MCF 10A (cell line): ENCODE measurements at regions not wholly inside any gene's neighbourhood (a gene's known extent, or its start where the extent isn't known, plus 50 kb on each side); places are given as distances from the start of the nearest gene placed in this dataset.
"Not testable (repeated sequence)": the region's sequence is repeated elsewhere in the genome, so short reads cannot be mapped to it uniquely, and the experiment has no call there.

ENCODE experiments used
- BruUV-seq: library from RNA; stranded (reverse); fragments of 400-500 nt; replicated peaks from 2 replicates; lab custom pipeline; 2021; lab: Mats Ljungman, UMichigan
- CTCF ChIA-PET: fragments of 300-600 bp; sonication (Branson Sonifier 250); formaldehyde crosslinking; extraction: SDS; loops from one replicate; lab custom pipeline; 2021; ENCODE audit warnings: antibody characterized with exemption, inconsistent platforms; lab: Yijun Ruan, JAX
- POLR2A ChIA-PET: fragments of 300-600, 350-650 bp; sonication (Branson Sonifier 250); formaldehyde crosslinking; extraction: SDS; loops from one replicate; lab custom pipeline; 2020; ENCODE audit warnings: antibody characterized with exemption, inconsistent platforms; lab: Yijun Ruan, JAX
- DNase-seq: peaks from one replicate; pipeline ENCODE4 v3.0.0-alpha.2; 2018; ENCODE audit not compliant: unreplicated experiment
- H3K27ac Mint-ChIP-seq: one replicate; pipeline ENCODE4 v1.8.0; 2022; ENCODE audit warnings: mild to moderate bottlenecking, low read depth, mixed read lengths; ENCODE audit not compliant: unreplicated experiment
- H3K27me3 Mint-ChIP-seq: one replicate; pipeline ENCODE4 v1.8.0; 2022; ENCODE audit warnings: mixed read lengths; ENCODE audit not compliant: insufficient read depth, unreplicated experiment
- H3K36me3 Mint-ChIP-seq: one replicate; pipeline ENCODE4 v1.8.0; 2022; ENCODE audit warnings: mild to moderate bottlenecking, moderate library complexity, mixed read lengths; ENCODE audit not compliant: insufficient read depth, unreplicated experiment
- H3K4me1 Mint-ChIP-seq: one replicate; pipeline ENCODE4 v1.8.0; 2022; ENCODE audit warnings: mixed read lengths; ENCODE audit not compliant: insufficient read depth, unreplicated experiment
- H3K4me3 Mint-ChIP-seq: one replicate; pipeline ENCODE4 v1.8.0; 2022; ENCODE audit warnings: mild to moderate bottlenecking, moderate library complexity, mixed read lengths; ENCODE audit not compliant: unreplicated experiment
- H3K9me3 Mint-ChIP-seq: one replicate; pipeline ENCODE4 v1.8.0; 2022; ENCODE audit warnings: mixed read lengths; ENCODE audit not compliant: unreplicated experiment
- intact Hi-C: fragments of 100-400 bp; cut with micrococcal nuclease; formaldehyde crosslinking; loops from 2 replicates; pipeline ENCODE4 v1.14.1; 2022
- TF ChIP-seq, protein P1 (sequence below): fragments of 200-600 bp; IDR thresholded peaks from one replicate; pipeline ENCODE4 v1.8.0; 2022; ENCODE audit warnings: antibody characterized with exemption, mild to moderate bottlenecking; ENCODE audit not compliant: unreplicated experiment

DNA sequence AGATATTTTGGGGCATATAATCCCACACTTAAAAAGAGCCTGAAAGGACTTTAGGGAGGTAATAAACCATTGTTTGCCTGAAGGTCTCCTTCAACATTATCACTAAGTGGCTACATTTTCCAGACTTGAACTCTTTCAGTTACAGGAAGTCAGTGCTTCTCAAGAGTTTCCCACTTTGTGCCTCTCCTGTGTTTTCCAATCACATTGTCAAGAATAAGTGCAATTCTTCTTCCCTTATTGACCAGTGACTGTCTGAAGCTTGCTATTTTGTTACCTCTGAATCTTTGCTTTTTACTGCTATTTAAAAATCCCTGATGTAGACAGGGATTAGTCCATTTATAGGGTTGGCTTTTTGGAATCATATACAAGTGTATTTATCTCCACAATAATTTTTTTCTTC, 346.7 kb upstream of the ANKRD30A start:
- TF ChIP-seq, protein P1, sequence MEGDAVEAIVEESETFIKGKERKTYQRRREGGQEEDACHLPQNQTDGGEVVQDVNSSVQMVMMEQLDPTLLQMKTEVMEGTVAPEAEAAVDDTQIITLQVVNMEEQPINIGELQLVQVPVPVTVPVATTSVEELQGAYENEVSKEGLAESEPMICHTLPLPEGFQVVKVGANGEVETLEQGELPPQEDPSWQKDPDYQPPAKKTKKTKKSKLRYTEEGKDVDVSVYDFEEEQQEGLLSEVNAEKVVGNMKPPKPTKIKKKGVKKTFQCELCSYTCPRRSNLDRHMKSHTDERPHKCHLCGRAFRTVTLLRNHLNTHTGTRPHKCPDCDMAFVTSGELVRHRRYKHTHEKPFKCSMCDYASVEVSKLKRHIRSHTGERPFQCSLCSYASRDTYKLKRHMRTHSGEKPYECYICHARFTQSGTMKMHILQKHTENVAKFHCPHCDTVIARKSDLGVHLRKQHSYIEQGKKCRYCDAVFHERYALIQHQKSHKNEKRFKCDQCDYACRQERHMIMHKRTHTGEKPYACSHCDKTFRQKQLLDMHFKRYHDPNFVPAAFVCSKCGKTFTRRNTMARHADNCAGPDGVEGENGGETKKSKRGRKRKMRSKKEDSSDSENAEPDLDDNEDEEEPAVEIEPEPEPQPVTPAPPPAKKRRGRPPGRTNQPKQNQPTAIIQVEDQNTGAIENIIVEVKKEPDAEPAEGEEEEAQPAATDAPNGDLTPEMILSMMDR = no peak
- intact Hi-C loops = loop anchor here (1.0 to 10.0 kb wide), 7 partner anchors 53 to 1654 kb away; partner anchors contain the start of genes CREM and FZD8
- Mint-ChIP-seq H3K4me3 (no peak overlapping the region), H3K9me3 (no peaks in the 10 kb centered on the region), H3K36me3 (no peaks in the 10 kb centered on the region), H3K27me3 (no peaks in the 10 kb centered on the region), H3K4me1 (no peaks in the 10 kb centered on the region), H3K27ac (no peak overlapping the region)
- ChIA-PET CTCF (interaction anchor here (1.0 to 5.2 kb wide), 6 partner anchors 11 to 1199 kb away, joined by 3 to 94 read pairs (median 13); no protein-coding TSS in a partner anchor), POLR2A (interaction anchor here (0.8 to 1.1 kb wide), 4 partner anchors 11 to 1164 kb away, joined by 3 to 4 read pairs (median 3); no protein-coding TSS in a partner anchor)
- DNase-seq = no peak
- BruUV-seq = no TSS peak

DNA sequence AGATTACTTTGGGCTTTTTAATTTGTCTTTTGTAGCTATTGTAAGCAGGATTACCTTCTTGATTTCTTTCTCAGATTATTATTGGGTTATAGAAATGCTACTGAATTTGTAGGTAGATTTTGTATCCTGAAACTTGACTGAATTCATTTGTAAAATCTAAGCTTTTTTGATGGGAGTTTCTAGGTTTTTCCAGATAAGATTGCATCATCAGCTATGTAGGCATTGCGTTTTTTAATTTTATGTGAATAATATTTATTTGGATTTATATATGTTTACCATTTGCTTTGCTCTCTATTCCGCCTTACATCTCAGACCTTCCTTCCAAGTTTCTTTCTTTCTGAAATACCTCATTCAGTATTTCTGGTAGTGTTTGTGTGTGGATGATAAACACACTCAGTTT, 351.7 kb upstream of the ANKRD30A start:
- H3K4me1 Mint-ChIP-seq = no peaks in the 10 kb centered on the region
- H3K27ac Mint-ChIP-seq = no peak overlapping the region
- no peaks in the 10 kb centered on the region for H3K27me3 Mint-ChIP-seq
- no TSS peak for BruUV-seq
- H3K36me3 Mint-ChIP-seq = no peaks in the 10 kb centered on the region
- no peak for DNase-seq
- no peaks in the 10 kb centered on the region for H3K9me3 Mint-ChIP-seq
- intact Hi-C loops = loop anchor here (10.0 kb wide), 1 partner anchor 1649 kb away; the partner anchor contains the start of gene CREM
- ChIA-PET POLR2A (no interaction called here), CTCF (interaction anchor here (0.8 kb wide), 2 partner anchors 17 to 1209 kb away, joined by 3 read pairs; no protein-coding TSS in a partner anchor)
- TF ChIP-seq, protein P1 = no peak
- no peak overlapping the region for H3K4me3 Mint-ChIP-seq

DNA sequence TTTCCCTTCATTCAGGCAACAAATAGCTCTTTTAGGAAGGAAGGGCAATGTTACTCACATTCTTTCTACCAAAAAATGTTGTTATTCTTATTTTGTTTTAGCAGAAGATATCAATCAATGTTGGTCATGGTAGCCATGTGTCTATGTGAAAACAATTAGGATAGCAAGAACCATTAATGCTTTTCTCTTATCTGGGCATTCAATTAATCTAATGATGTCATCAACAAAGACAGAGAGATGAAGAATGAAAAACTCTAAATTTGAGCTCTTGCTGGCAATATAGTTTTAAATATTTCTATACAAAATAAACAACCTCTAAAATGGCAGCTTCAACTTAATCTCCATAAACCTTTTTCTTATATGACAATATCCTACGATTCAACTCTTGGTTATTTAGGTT, 353.7 kb upstream of the ANKRD30A start:
- CTCF ChIA-PET = interaction anchor here (0.6 to 2.0 kb wide), 6 partner anchors 11 to 1776 kb away, joined by 3 to 9 read pairs (median 4); no protein-coding TSS in a partner anchor
- POLR2A ChIA-PET = interaction anchor here (0.6 to 1.2 kb wide), 2 partner anchors 12 to 1547 kb away, joined by 3 read pairs; no protein-coding TSS in a partner anchor
- DNase-seq = no peak
- Mint-ChIP-seq H3K27me3 (no peaks in the 10 kb centered on the region), H3K9me3 (no peaks in the 10 kb centered on the region), H3K4me3 (no peak overlapping the region), H3K36me3 (no peaks in the 10 kb centered on the region), H3K4me1 (no peaks in the 10 kb centered on the region), H3K27ac (no peak overlapping the region)
- no TSS peak for BruUV-seq
- intact Hi-C loops = loop anchor here (10.0 kb wide), 1 partner anchor 1647 kb away; the partner anchor contains the start of gene CREM
- TF ChIP-seq, protein P1 = no peak

DNA sequence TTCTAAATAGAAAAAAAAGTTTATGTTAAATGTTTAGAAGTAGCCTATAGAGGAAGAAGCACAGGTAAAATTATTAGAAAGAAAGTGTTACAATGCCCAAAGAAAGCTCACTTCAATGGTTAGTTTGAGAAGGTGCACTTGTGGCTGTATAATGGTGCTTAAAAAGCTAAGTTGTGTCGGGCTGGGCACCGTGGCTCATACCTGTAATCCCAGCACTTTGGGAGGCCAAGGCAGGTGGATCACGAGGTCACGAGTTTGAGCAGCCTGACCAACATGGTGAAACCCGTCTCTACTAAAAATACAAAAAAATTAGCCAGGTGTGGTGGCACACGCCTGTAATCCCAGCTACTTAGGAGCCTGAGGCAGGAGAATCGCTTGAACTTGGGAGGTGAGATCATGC, 355.7 kb upstream of the ANKRD30A start:
- H3K4me1 Mint-ChIP-seq, BruUV-seq, POLR2A ChIA-PET, H3K27me3 Mint-ChIP-seq, DNase-seq, H3K27ac Mint-ChIP-seq, H3K9me3 Mint-ChIP-seq, H3K36me3 Mint-ChIP-seq, H3K4me3 Mint-ChIP-seq: not testable (repeated sequence)
- CTCF ChIA-PET = interaction anchor here (0.6 to 2.2 kb wide), 5 partner anchors 10 to 1545 kb away, joined by 3 to 14 read pairs (median 3); no protein-coding TSS in a partner anchor
- intact Hi-C loops = loop anchor here (10.0 kb wide), 1 partner anchor 1645 kb away; the partner anchor contains the start of gene CREM
